GM18868 (cell line): ENCODE measurements at regions not wholly inside any gene's neighbourhood (a gene's known extent, or its start where the extent isn't known, plus 50 kb on each side); places are given as distances from the start of the nearest gene placed in this dataset.

ENCODE experiments used
- ATAC-seq: cut with Tn5 transposase; IDR thresholded peaks from one replicate; pipeline ENCODE4 v1.9.1; 2021; ENCODE audit warnings: mild to moderate bottlenecking, moderate library complexity; ENCODE audit not compliant: unreplicated experiment

- no peak for ATAC-seq
Measured at GRCh38 chr19:28889941-28890670, 322.8 kb downstream of the UQCRFS1 start.

DNA sequence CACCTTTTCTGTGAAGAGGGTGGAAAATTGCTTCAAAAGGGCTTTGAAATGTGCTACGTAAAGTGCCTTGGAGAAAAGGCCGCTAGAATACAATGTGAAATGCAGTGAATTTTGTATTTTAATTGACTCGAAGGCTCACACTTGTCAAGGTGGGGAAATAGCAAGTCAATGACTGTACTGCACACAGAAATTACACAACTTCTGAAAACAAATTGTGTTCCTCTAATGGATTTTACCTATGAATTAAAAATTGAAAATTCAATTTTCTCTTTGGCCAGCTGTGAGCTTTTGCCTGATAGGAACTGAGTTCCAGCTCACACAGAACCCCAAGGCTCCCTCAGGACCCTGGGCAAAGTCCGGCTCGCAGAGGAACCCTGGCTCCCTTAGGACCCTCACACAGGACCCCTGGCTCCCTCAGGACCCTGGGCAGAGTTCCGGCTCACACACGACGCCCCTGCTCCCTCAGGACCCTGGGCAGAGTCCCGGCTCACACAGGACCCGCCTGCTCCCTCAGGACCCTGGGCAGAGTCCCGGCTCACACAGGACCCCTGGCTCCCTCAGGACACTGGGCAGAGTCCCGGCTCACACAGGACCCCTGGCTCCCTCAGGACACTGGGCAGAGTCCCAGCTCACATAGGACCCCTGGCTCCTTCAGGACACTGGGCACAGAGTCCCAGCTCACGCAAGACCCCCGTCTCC is 324.9 kb downstream of the UQCRFS1 start:
- no peak for ATAC-seq

- no peak for ATAC-seq
Measured at GRCh38 chr19:28886708-28887107, 326.2 kb downstream of the UQCRFS1 start.

DNA sequence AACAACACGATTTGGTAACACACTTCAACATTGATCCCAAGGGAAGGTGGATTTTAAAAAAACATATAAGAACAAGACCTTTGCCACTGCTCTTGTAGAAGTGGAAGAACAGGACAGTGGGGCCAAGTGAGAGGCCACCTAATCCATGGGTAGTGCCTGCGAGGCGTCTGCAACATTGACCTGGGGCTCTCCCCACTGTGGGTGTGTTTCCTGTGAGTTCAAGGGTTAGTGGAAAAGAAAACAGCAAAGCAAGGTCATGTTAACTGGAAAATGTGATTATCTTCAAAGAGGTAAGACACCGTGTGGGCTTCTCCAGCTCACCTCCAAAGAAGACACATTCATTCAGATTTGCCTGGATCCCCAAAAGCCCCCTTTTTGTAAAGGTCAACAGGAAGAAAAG is 327.0 kb downstream of the UQCRFS1 start:
- no peak for ATAC-seq

- no peak for ATAC-seq
Measured at GRCh38 chr19:28884786-28885476, 328.0 kb downstream of the UQCRFS1 start.

DNA sequence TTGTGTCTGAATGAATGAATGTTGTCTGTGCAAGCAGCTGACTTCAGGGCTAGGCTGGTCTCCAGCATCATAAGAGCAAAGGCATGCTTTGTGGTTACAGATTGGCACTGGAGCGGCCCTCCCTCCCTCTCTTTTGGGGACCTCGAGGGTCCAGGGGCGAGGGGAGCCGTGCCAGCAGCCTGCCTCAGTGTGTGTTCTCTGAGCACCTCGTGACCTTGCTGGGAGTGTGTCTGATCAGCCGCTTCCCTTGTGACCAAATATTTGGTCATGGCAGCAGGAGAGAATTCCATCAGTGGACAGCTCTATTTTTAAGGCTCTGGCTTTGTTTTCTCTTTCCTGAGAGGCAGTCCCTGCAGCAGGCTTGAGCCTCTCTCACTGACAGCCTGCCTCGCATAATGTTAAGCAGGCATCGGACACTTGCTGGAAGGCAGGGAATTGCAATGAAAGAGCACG is 329.7 kb downstream of the UQCRFS1 start:
- ATAC-seq, result no peak

DNA sequence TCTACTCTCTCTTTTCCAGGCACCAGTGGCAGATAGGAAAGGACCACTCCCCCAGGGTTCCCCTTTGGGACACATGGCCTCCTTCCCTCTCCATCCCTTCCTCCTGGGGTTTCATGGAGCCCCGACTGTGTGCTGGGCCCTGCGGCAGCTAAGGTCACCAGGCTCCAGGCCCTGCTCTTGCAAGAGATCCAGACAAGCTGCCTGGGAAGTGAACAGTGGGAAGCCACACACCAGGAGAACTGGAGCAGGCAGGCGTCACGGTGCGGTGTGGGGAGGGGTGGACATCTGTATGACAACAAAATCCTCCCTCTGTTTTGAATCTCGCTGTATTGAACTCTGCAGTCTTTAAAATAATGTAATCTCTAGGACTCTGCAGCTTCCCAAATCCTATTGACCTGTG is 330.1 kb downstream of the UQCRFS1 start:
- no peak for ATAC-seq

DNA sequence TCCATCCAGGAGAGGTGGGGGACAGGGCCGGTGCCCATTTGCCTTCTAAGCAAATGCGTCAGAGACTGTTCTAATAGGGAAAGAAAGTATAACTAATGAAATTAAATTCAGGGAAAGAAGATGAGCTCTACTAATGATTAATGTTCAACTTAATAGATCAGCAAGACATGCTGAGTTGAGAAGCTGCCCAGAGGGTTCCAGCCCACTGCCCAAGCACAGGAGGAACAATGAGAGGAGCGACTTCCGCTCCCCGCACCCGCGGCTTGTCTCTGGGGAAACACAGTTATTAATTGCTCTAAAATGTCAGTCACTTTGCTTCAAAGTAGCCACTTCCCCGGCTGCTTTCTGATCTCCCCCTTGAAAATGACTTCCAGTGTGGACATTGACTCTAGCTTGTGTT is 331.3 kb downstream of the UQCRFS1 start:
- no peak for ATAC-seq

- ATAC-seq, result no peak
Measured at GRCh38 chr19:28880735-28881401, 332.1 kb downstream of the UQCRFS1 start.

DNA sequence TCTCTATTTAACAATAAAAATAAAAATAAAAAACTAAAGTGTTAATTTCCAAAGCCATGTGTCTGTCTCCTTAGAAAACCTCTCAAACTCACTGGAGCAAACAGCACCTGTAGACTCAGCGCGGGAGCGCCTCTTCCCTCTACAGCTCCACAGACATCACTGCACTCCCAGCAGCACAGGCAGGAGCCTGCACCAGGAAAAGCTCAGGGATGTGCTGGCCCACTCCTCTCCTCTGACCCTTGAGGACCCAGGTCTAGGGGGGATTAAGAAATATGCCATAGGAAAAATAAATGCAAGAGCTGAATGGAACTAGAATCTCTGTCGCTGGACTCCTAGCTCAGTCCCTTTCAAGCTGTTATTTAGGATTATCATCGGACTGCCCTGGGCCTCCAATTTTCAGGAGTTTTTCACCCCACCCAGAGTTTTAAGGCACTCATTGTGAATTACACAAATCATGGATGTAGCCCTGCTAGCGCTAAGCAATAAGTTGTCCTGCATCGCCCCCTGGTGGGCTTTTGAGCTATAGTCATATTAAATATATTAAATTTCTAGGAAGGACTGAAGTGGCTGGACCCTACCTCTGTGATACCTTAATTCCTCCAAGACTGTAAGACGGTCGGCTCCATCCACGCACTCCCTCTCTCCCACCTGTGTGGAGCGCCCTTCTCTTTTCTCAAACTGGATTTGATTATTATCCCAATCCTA is 333.9 kb downstream of the UQCRFS1 start:
- ATAC-seq, result no peak

GRCh38 chr19:28876609-28877123 is 336.3 kb downstream of the UQCRFS1 start:
- ATAC-seq, result no peak

- ATAC-seq, result no peak
Measured at GRCh38 chr19:28874742-28875141, 338.2 kb downstream of the UQCRFS1 start.

DNA sequence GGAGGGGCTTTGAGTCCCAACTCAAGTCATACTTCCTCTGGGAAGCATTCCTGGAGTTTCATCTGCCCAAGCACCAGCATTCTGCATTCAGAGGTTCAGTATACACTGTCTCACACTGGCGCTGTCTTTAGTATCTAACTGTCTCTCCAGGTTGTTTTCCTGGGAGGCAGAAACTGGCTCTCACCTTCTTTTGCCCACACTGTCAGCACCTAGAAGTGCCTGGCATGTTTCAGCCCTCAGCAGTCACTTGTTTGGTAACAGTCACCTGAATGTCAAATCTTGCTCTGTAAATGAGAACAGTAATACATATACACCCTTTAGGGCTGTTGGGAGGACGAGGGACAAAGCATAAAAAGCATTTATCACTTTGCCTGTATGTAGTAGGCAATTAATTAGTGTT is 339.6 kb downstream of the UQCRFS1 start:
- ATAC-seq, result no peak

- ATAC-seq, result no peak
Measured at GRCh38 chr19:28871099-28871725, 341.7 kb downstream of the UQCRFS1 start.

GRCh38 chr19:28869459-28869858 is 343.5 kb downstream of the UQCRFS1 start:
- ATAC-seq, result peak; percentile 78

GRCh38 chr19:28868836-28869235 is 344.1 kb downstream of the UQCRFS1 start:
- ATAC-seq, result no peak

- no peak for ATAC-seq
Measured at GRCh38 chr19:28867978-28868377, 345.0 kb downstream of the UQCRFS1 start.

- no peak for ATAC-seq
Measured at GRCh38 chr19:28864577-28865042, 348.3 kb downstream of the UQCRFS1 start.

- ATAC-seq, result no peak
Measured at GRCh38 chr19:28864024-28864503, 348.9 kb downstream of the UQCRFS1 start.

DNA sequence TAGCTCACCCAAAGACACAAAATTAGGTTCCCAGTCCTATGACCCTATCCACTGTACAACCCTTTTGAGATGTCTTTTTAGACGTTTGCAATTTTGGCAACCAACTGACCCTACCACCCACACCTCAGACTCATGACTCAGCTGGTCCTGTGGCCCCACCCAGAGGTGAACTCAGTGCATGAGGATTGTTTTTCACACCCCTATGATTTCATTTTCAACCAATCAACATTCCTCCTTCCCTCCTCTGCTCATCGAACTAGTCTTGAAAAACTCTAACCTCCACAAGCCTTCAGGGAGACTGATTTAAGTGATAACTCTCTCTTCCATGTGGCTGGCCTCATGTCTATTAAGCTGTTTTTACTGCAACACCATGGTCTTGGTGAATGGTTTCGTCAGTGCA is 350.7 kb downstream of the UQCRFS1 start:
- no peak for ATAC-seq
